Ishikawa (cell line): ENCODE measurements at regions not wholly inside any gene's neighbourhood (a gene's known extent, or its start where the extent isn't known, plus 50 kb on each side); places are given as distances from the start of the nearest gene placed in this dataset.

Source experiments
- CEBPB ChIP-seq: IDR thresholded peaks from 2 replicates; pipeline ENCODE4 v1.6.1; 2012
- CREB1 ChIP-seq: IDR thresholded peaks from 2 replicates; pipeline ENCODE4 v1.6.1; 2012; ENCODE audit warnings: low read depth
- EP300 ChIP-seq: IDR thresholded peaks from 2 replicates; pipeline ENCODE4 v1.6.1; 2012; ENCODE audit warnings: borderline replicate concordance
- FOXM1 ChIP-seq: IDR thresholded peaks from 2 replicates; pipeline ENCODE4 v1.6.1; 2012; ENCODE audit warnings: low read depth, borderline replicate concordance
- MAX ChIP-seq: IDR thresholded peaks from 2 replicates; pipeline ENCODE4 v1.6.1; 2012
- NFIC ChIP-seq: IDR thresholded peaks from 2 replicates; pipeline ENCODE4 v1.6.1; 2012
- RAD21 ChIP-seq: IDR thresholded peaks from 2 replicates; pipeline ENCODE4 v1.6.1; 2012; ENCODE audit warnings: low read depth
- REST ChIP-seq: IDR thresholded peaks from 2 replicates; pipeline ENCODE4 v1.6.1; 2012; ENCODE audit warnings: low read depth, mild to moderate bottlenecking
- TAF1 ChIP-seq: IDR thresholded peaks from 2 replicates; pipeline ENCODE4 v1.6.1; 2012; ENCODE audit warnings: low read depth, mild to moderate bottlenecking
- TCF12 ChIP-seq: IDR thresholded peaks from 2 replicates; pipeline ENCODE4 v1.6.1; 2012; ENCODE audit warnings: low read depth
- TEAD4 ChIP-seq: IDR thresholded peaks from 2 replicates; pipeline ENCODE4 v1.6.1; 2012
- USF1 ChIP-seq: IDR thresholded peaks from 2 replicates; pipeline ENCODE4 v1.6.1; 2012
- YY1 ChIP-seq: IDR thresholded peaks from 2 replicates; pipeline ENCODE4 v1.6.1; 2012; ENCODE audit warnings: low read depth
- ZBTB7A ChIP-seq: IDR thresholded peaks from 2 replicates; pipeline ENCODE4 v1.6.1; 2012; ENCODE audit warnings: low read depth

- TF ChIP-seq USF1 (no peak), TEAD4 (no peak), REST (no peak)
Measured at GRCh38 chr3:80023010-80023409, 255.2 kb upstream of the ROBO1 start.

GRCh38 chr3:80018375-80018774 is 250.6 kb upstream of the ROBO1 start:
- no peak for TF ChIP-seq FOXM1
- TF ChIP-seq CREB1: no peak
- TF ChIP-seq ZBTB7A: no peak
- no peak for TF ChIP-seq EP300
- TF ChIP-seq REST: no peak
- no peak for TF ChIP-seq YY1
- no peak for TF ChIP-seq TCF12
- no peak for TF ChIP-seq CEBPB
- TF ChIP-seq USF1: no peak

GRCh38 chr3:80017369-80017768 is 249.6 kb upstream of the ROBO1 start:
- TF ChIP-seq TAF1 (no peak), EP300 (no peak), ZBTB7A (no peak), CEBPB (no peak), MAX (no peak), USF1 (no peak), TCF12 (no peak), FOXM1 (no peak)

- no peak for TF ChIP-seq CREB1
- TF ChIP-seq USF1: no peak
- no peak for TF ChIP-seq EP300
- no peak for TF ChIP-seq NFIC
- no peak for TF ChIP-seq TEAD4
- no peak for TF ChIP-seq MAX
- no peak for TF ChIP-seq ZBTB7A
- TF ChIP-seq CEBPB: no peak
- no peak for TF ChIP-seq YY1
- TF ChIP-seq FOXM1: no peak
- TF ChIP-seq TAF1: no peak
- TF ChIP-seq RAD21: no peak
- no peak for TF ChIP-seq REST
- TF ChIP-seq TCF12: no peak
Measured at GRCh38 chr3:80014576-80014975, 246.8 kb upstream of the ROBO1 start.
